H1 (cell line): ENCODE measurements at regions not wholly inside any gene's neighbourhood (a gene's known extent, or its start where the extent isn't known, plus 50 kb on each side); places are given as distances from the start of the nearest gene placed in this dataset.

Experiments used
- CTCF ChIA-PET: fragments of 300-600 bp; sonication (Branson Sonifier 250); formaldehyde crosslinking; loops from one replicate; lab custom pipeline; 2021; ENCODE audit not compliant: partially characterized antibody; lab: Charles Lee
- POLR2A ChIA-PET: fragments of 300-600 bp; sonication (Branson Sonifier 250); formaldehyde crosslinking; loops from one replicate; lab custom pipeline; 2021; ENCODE audit warnings: inconsistent platforms; ENCODE audit not compliant: partially characterized antibody; lab: Charles Lee
- DNase-seq, 2 experiments: peaks; one replicate each; pipeline versions ENCODE4 v3.0.0 to v3.0.0-alpha.2; 2010 to 2022; ENCODE audit warnings: low spot score in 2 of 2, low read depth in 1 of 2, mixed read lengths in 1 of 2
- FAIRE-seq: peaks from 2 replicates; lab custom pipeline; 2011; peaks lifted over from hg19 to GRCh38; lab: Jason Lieb, UNC
- H2AFZ ChIP-seq: 2 replicates; pipeline ENCODE4 v1.8.1; 2012; ENCODE audit warnings: low read length, inconsistent platforms
- H2AK5ac ChIP-seq: 2 replicates; pipeline ENCODE4 v1.6.1; 2013; ENCODE audit warnings: low read depth, low read length
- H2BK120ac ChIP-seq: replicated peaks from 2 replicates; pipeline ENCODE3; 2013; ENCODE audit warnings: low read depth, low read length, inconsistent platforms
- H2BK12ac ChIP-seq: 2 replicates; pipeline ENCODE4 v1.6.1; 2013; ENCODE audit warnings: low read depth, low read length
- H2BK15ac ChIP-seq: 2 replicates; pipeline ENCODE4 v1.6.1; 2013; ENCODE audit warnings: low read length
- H2BK20ac ChIP-seq: 2 replicates; pipeline ENCODE4 v1.6.1; 2013; ENCODE audit warnings: low read length
- H2BK5ac ChIP-seq: 2 replicates; pipeline ENCODE4 v1.6.1; 2013; ENCODE audit warnings: low read depth, low read length
- H3K14ac ChIP-seq: 2 replicates; pipeline ENCODE4 v1.6.1; 2013; ENCODE audit warnings: inconsistent platforms; ENCODE audit not compliant: insufficient read length
- H3K18ac ChIP-seq: 2 replicates; pipeline ENCODE4 v1.6.1; 2013; ENCODE audit warnings: low read length; ENCODE audit errors: extremely low read depth
- H3K23ac ChIP-seq: 2 replicates; pipeline ENCODE4 v1.6.1; 2013; ENCODE audit warnings: inconsistent platforms; ENCODE audit not compliant: insufficient read length
- H3K23me2 ChIP-seq: 2 replicates; pipeline ENCODE4 v1.6.1; 2013; ENCODE audit warnings: low read depth, low read length
- H3K27ac ChIP-seq: 2 replicates; pipeline ENCODE4 v1.6.1; 2011; ENCODE audit warnings: low read depth, low read length, inconsistent platforms
- H3K27me3 ChIP-seq, 4 experiments: replicated peaks in 1 of 4; 1 replicate in 1 of 4; 2 replicates in 3 of 4; pipeline versions ENCODE4 v1.6.1 to v1.8.1; 2011 to 2013; ENCODE audit warnings: low read length in 3 of 4, mild to moderate bottlenecking in 3 of 4, inconsistent platforms in 2 of 4, mixed read lengths in 2 of 4, moderate library complexity in 1 of 4; ENCODE audit not compliant: control insufficient read depth in 3 of 4, insufficient read depth in 3 of 4; ENCODE audit errors: extremely low read depth in 1 of 4
- H3K36me3 ChIP-seq, 4 experiments: 2 replicates each; pipeline versions ENCODE4 v1.6.1 to v1.8.1; 2011 to 2013; ENCODE audit warnings: mild to moderate bottlenecking in 4 of 4, low read length in 3 of 4, moderate library complexity in 2 of 4, control low read depth in 1 of 4, inconsistent platforms in 1 of 4; ENCODE audit not compliant: insufficient read depth in 4 of 4, control insufficient read depth in 2 of 4
- H3K4ac ChIP-seq: replicated peaks from 2 replicates; pipeline ENCODE3; 2013; ENCODE audit warnings: low read length, low read depth, mixed read lengths, inconsistent platforms; ENCODE audit not compliant: insufficient read length
- H3K4me1 ChIP-seq, 4 experiments: replicated peaks in 1 of 4; 1 replicate in 1 of 4; 2 replicates in 3 of 4; pipeline versions ENCODE4 v1.6.1 to v1.8.1; 2011 to 2013; ENCODE audit warnings: low read length in 3 of 4, inconsistent platforms in 2 of 4, mixed read lengths in 1 of 4; ENCODE audit not compliant: insufficient read depth in 4 of 4, control insufficient read depth in 3 of 4
- H3K4me2 ChIP-seq, 2 experiments: 2 replicates each; pipeline versions ENCODE4 v1.6.1 to v1.8.1; 2011 to 2013; ENCODE audit warnings: low read depth in 2 of 2, low read length in 2 of 2, control low read depth in 1 of 2, inconsistent platforms in 1 of 2, mild to moderate bottlenecking in 1 of 2; ENCODE audit not compliant: insufficient read depth in 1 of 2
- H3K4me3 ChIP-seq, 4 experiments: fragments of 200-600, 300-600 bp in 1 of 4; sonication (generic), shearing (Covaris generic), sonication (Bioruptor Twin) in 1 of 4; 2 replicates each; pipeline versions ENCODE4 v1.5.1 to v1.8.1; 2011 to 2016; ENCODE audit warnings: low read length in 4 of 4, low read depth in 3 of 4, control low read depth in 2 of 4, inconsistent platforms in 2 of 4, mild to moderate bottlenecking in 2 of 4, mixed read lengths in 1 of 4, moderate library complexity in 1 of 4; ENCODE audit not compliant: insufficient read depth in 2 of 4; ENCODE audit errors: extremely low read depth in 1 of 4
- H3K56ac ChIP-seq: replicated peaks from 2 replicates; pipeline ENCODE3; 2013; ENCODE audit warnings: low read depth, mild to moderate bottlenecking, mixed read lengths, low read length, inconsistent platforms; ENCODE audit not compliant: insufficient read length
- H3K79me1 ChIP-seq: 2 replicates; pipeline ENCODE4 v1.6.1; 2013; ENCODE audit warnings: low read depth, low read length, control low read depth
- H3K79me2 ChIP-seq, 2 experiments: 2 replicates each; pipeline versions ENCODE4 v1.6.1 to v1.8.1; 2012 to 2013; ENCODE audit warnings: low read length in 2 of 2, mild to moderate bottlenecking in 2 of 2, inconsistent platforms in 1 of 2; ENCODE audit not compliant: insufficient read depth in 2 of 2, control insufficient read depth in 1 of 2
- H3K9ac ChIP-seq, 4 experiments: replicated peaks in 1 of 4; 1 replicate in 1 of 4; 2 replicates in 3 of 4; pipeline versions ENCODE4 v1.6.1 to v1.8.1; 2011 to 2013; ENCODE audit warnings: low read depth in 3 of 4, low read length in 3 of 4, control low read depth in 2 of 4, mild to moderate bottlenecking in 2 of 4, moderate library complexity in 2 of 4, inconsistent platforms in 1 of 4; ENCODE audit errors: extremely low read depth in 1 of 4
- H3K9me3 ChIP-seq, 2 experiments: 2 replicates each; pipeline versions ENCODE4 v1.6.1 to v1.8.1; 2012 to 2013; ENCODE audit warnings: mild to moderate bottlenecking in 2 of 2, moderate library complexity in 2 of 2, control low read depth in 1 of 2, inconsistent platforms in 1 of 2, low read depth in 1 of 2, low read length in 1 of 2, mixed read lengths in 1 of 2; ENCODE audit not compliant: insufficient read depth in 2 of 2
- H4K20me1 ChIP-seq, 2 experiments: replicated peaks in 1 of 2; 2 replicates each; pipeline versions ENCODE3 to v1.8.1; 2011 to 2013; ENCODE audit warnings: inconsistent platforms in 2 of 2, low read length in 2 of 2, mild to moderate bottlenecking in 1 of 2; ENCODE audit not compliant: insufficient read depth in 2 of 2, control insufficient read depth in 1 of 2
- H4K5ac ChIP-seq: 2 replicates; pipeline ENCODE4 v1.6.1; 2013; ENCODE audit warnings: low read length, low read depth, mixed read lengths, inconsistent platforms; ENCODE audit not compliant: insufficient read length
- H4K8ac ChIP-seq: 2 replicates; pipeline ENCODE4 v1.8.0; 2013; ENCODE audit warnings: mild to moderate bottlenecking, moderate library complexity, low read length, inconsistent platforms; ENCODE audit not compliant: insufficient read depth; ENCODE audit errors: extremely low read depth
- H4K91ac ChIP-seq: replicated peaks from 2 replicates; pipeline ENCODE3; 2013; ENCODE audit warnings: low read length, mixed read lengths, inconsistent platforms; ENCODE audit not compliant: insufficient read length
- BRCA1 ChIP-seq: IDR thresholded peaks from 2 replicates; pipeline ENCODE4 v1.6.1; 2012; ENCODE audit warnings: low read depth, low read length, improper control_type of control experiment
- NRF1 ChIP-seq: IDR thresholded peaks from 2 replicates; pipeline ENCODE4 v1.6.1; 2011; ENCODE audit warnings: mild to moderate bottlenecking, low read depth, low read length, improper control_type of control experiment
- POU5F1 ChIP-seq: IDR thresholded peaks from 2 replicates; pipeline ENCODE4 v1.6.1; 2011; ENCODE audit warnings: low read depth, mild to moderate bottlenecking, low read length, moderate library complexity
- RAD21 ChIP-seq, 2 experiments: IDR thresholded peaks in 1 of 2; conservative IDR thresholded peaks in 1 of 2; 2 replicates each; pipeline ENCODE4 v1.6.1; 2011; ENCODE audit warnings: low read depth in 2 of 2, low read length in 2 of 2, improper control_type of control experiment in 1 of 2, inconsistent platforms in 1 of 2, mild to moderate bottlenecking in 1 of 2, moderate library complexity in 1 of 2
- SIRT6 ChIP-seq: IDR thresholded peaks from one replicate; pipeline ENCODE4 v1.7.1; 2012; ENCODE audit warnings: low read length, inconsistent platforms
- SP2 ChIP-seq: IDR thresholded peaks from 2 replicates; pipeline ENCODE4 v1.6.1; 2012; ENCODE audit warnings: mild to moderate bottlenecking, low read length, inconsistent platforms
- TCF12 ChIP-seq: IDR thresholded peaks from 2 replicates; pipeline ENCODE4 v1.6.1; 2011; ENCODE audit warnings: low read depth, mild to moderate bottlenecking, low read length
- ZNF274 ChIP-seq: IDR thresholded peaks from 2 replicates; pipeline ENCODE4 v1.7.0; 2012; ENCODE audit warnings: low read length, borderline replicate concordance; ENCODE audit errors: extremely low read depth
- WGBS, 2 experiments: shearing (Covaris generic) in 1 of 2; methylation state at CpG; one replicate each; pipeline versions ENCODE4 v1.1.6 to v1.1.7; 2013 to 2015; ENCODE audit warnings: low lambda C conversion rate in 2 of 2, mixed read lengths in 2 of 2, inconsistent platforms in 1 of 2, low coverage in 1 of 2, missing lambda C conversion rate in 1 of 2; ENCODE audit not compliant: insufficient replicate concordance in 2 of 2, insufficient coverage in 1 of 2, insufficient read length in 1 of 2; ENCODE audit errors: extremely low coverage in 1 of 2, missing lambda C conversion rate in 1 of 2; 5-methylcytosine and 5-hydroxymethylcytosine counted together

- no peak for TF ChIP-seq BRCA1
- TF ChIP-seq NRF1: no peak
- no peak for TF ChIP-seq SP2
- TF ChIP-seq TCF12: no peak
- no peak for TF ChIP-seq ZNF274
- TF ChIP-seq POU5F1: no peak
- TF ChIP-seq RAD21 (IDR thresholded peaks at IDR 0.05 in 1 of 2, conservative IDR thresholded peaks at IDR 0.05 in 1 of 2; ENCODE audit: low read depth in 2 of 2, low read length in 2 of 2): no peak
- no peak for TF ChIP-seq SIRT6
- Histone ChIP-seq H3K9me3 (no peaks in the 10 kb centered on the region), H3K27ac (no peak overlapping the region), H4K20me1 (no peaks in the 10 kb centered on the region), H2BK15ac (no peak overlapping the region), H3K79me1 (no peaks in the 10 kb centered on the region), H2AFZ (no peak overlapping the region), H3K18ac (no peak overlapping the region), H3K27me3 (no peaks in the 10 kb centered on the region), H2BK12ac (no peak overlapping the region), H2BK20ac (no peak overlapping the region), H3K9ac (no peak overlapping the region), H2BK120ac (no peak overlapping the region), H3K14ac (no peak overlapping the region), H3K23ac (no peak overlapping the region), H3K36me3 (no peaks in the 10 kb centered on the region), H3K4me3 (no peak overlapping the region), H4K8ac (no peak overlapping the region; the same call in 1 of the 2 replicates), H3K23me2 (no peaks in the 10 kb centered on the region), H3K79me2 (no peaks in the 10 kb centered on the region), H2AK5ac (no peak overlapping the region), H2BK5ac (no peak overlapping the region), H3K56ac (no peak overlapping the region), H3K4ac (no peak overlapping the region), H4K91ac (no peak overlapping the region), H3K4me1 (no peaks in the 10 kb centered on the region), H3K4me2 (no peak overlapping the region), H4K5ac (no peak overlapping the region)
- no peak for DNase-seq
- 82% methylated on average over 11 of the region's 11 CpGs; no CpG with 5 or more reads in 1 of the 2 experiments for WGBS, 2 experiments
- CTCF ChIA-PET: interaction anchor here (0.9 to 2.0 kb wide), 2 partner anchors 8 to 37 kb away, joined by 3 to 8 read pairs; no protein-coding TSS in a partner anchor
- POLR2A ChIA-PET: interaction anchor here (1.6 kb wide), 1 partner anchor 18 kb away, joined by 3 read pairs; no protein-coding TSS in a partner anchor
- no peak for FAIRE-seq
These were observed 503.1 kb downstream of the FOXO1 start for GRCh38 chr13:40163066-40164000.
